ENCODE measurements at regions not wholly inside any gene's neighbourhood (a gene's known extent, or its start where the extent isn't known, plus 50 kb on each side); places are given as distances from the start of the nearest gene placed in this dataset.

DNA sequence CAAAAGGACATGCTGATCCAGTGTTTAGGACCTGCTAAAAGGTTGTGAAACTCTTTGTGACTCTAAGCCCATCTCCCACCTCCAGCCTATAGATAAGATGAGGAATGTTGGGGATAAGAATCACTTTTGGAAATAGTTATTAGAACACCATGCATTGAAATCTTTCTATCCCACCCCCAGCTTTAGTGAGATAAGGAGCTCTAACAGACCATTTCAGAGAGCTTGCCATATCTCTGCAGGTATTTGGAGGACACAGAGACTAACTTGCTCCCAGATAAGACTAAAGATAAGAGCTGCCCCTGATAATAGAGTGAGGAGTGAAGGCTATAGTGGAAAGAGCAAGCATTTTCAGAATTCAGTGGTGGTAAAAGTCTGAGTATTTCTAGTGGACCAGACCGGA is 53.1 kb upstream of the GNB4 start:
- no peak for DNase-seq
- ChIA-PET CTCF (no interaction called here), POLR2A (no interaction called here)
- Histone ChIP-seq H4K20me1 (ENCODE audit: control insufficient read depth, insufficient read depth, low read length, poor library complexity, severe bottlenecking) (no peaks in the 10 kb centered on the region), H2AFZ (ENCODE audit: insufficient read depth, low read depth, low read length, poor library complexity, severe bottlenecking) (no peak overlapping the region), H3K4me2 (replicated peaks; ENCODE audit: low read depth, low read length, poor library complexity, severe bottlenecking) (no peak overlapping the region), H3K9me3 (ENCODE audit: control extremely low read depth in 1 of 3, control insufficient read depth in 2 of 3, insufficient read depth in 1 of 3, low read length in 2 of 3) (no peaks in the 10 kb centered on the region), H3K36me3 (replicated peaks in 1 of 2; ENCODE audit: control extremely low read depth in 1 of 2, control insufficient read depth in 1 of 2, extremely low read depth in 1 of 2, insufficient read depth in 2 of 2, low read length in 1 of 2) (no peaks in the 10 kb centered on the region), H3K4me1 (ENCODE audit: control insufficient read depth in 2 of 2, insufficient read depth in 2 of 2, low read length in 2 of 2) (no peaks in the 10 kb centered on the region), H3K27me3 (replicated peaks in 1 of 4; ENCODE audit: control extremely low read depth in 1 of 4, control insufficient read depth in 3 of 4, insufficient read depth in 4 of 4, low read length in 3 of 4) (no peaks in the 10 kb centered on the region), H3K9ac (ENCODE audit: low read length) (no peak overlapping the region), H3K79me2 (ENCODE audit: control insufficient read depth, insufficient read depth, low read length) (no peaks in the 10 kb centered on the region), H3K27ac (ENCODE audit: low read length in 2 of 2) (no peak overlapping the region), H3K4me3 (ENCODE audit: control extremely low read depth in 1 of 5, extremely low read depth in 1 of 5, insufficient read depth in 1 of 5, low read depth in 2 of 5, low read length in 4 of 5) (no peak overlapping the region)
- 100% methylated on average over 1 of the region's 1 CpG for WGBS (ENCODE audit: insufficient coverage)
- intact Hi-C loops (cut with micrococcal nuclease) = no loop called here
- Mint-ChIP-seq H3K27ac (no peak overlapping the region), H3K4me1 (no peaks in the 10 kb centered on the region), H3K9me3 (ENCODE audit: insufficient read depth) (peaks cover 2% of the 10 kb centered on the region), H3K4me3 (no peak overlapping the region), H3K27me3 (peaks cover 31% of the 10 kb centered on the region)
- no peak for ATAC-seq (ENCODE audit: low read depth)
- TF ChIP-seq EZH2 (IDR thresholded peaks at IDR 0.05; ENCODE audit: borderline replicate concordance, insufficient read depth, low read depth, low read length, poor library complexity, severe bottlenecking) = no peak
- TF ChIP-seq, protein P1, sequence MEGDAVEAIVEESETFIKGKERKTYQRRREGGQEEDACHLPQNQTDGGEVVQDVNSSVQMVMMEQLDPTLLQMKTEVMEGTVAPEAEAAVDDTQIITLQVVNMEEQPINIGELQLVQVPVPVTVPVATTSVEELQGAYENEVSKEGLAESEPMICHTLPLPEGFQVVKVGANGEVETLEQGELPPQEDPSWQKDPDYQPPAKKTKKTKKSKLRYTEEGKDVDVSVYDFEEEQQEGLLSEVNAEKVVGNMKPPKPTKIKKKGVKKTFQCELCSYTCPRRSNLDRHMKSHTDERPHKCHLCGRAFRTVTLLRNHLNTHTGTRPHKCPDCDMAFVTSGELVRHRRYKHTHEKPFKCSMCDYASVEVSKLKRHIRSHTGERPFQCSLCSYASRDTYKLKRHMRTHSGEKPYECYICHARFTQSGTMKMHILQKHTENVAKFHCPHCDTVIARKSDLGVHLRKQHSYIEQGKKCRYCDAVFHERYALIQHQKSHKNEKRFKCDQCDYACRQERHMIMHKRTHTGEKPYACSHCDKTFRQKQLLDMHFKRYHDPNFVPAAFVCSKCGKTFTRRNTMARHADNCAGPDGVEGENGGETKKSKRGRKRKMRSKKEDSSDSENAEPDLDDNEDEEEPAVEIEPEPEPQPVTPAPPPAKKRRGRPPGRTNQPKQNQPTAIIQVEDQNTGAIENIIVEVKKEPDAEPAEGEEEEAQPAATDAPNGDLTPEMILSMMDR (IDR thresholded peaks at IDR 0.05) = no peak

DNA sequence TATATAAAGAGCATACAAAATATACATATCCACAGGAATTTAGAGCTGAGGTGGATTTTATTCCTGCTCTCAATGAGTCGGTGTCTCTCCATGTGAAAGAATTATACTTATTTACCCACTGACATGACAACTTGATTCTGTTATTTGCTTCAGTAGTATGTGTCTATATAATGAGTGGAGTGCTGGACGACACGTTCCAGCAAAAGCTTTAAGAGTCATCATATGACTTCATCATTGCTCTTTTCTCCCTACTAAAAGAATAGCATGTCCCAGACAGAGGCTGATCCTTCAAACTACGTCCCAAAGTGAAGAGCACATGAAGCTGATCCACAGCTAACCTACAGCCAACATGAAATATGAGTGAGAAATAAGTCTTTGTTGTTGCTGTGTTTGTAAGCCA is 54.3 kb upstream of the GNB4 start:
- ATAC-seq (ENCODE audit: low read depth) = no peak
- Histone ChIP-seq H3K27me3 (replicated peaks in 1 of 4; ENCODE audit: control extremely low read depth in 1 of 4, control insufficient read depth in 3 of 4, insufficient read depth in 4 of 4, low read length in 3 of 4) (no peaks in the 10 kb centered on the region), H3K4me3 (ENCODE audit: control extremely low read depth in 1 of 5, extremely low read depth in 1 of 5, insufficient read depth in 1 of 5, low read depth in 2 of 5, low read length in 4 of 5) (no peak overlapping the region), H4K20me1 (ENCODE audit: control insufficient read depth, insufficient read depth, low read length, poor library complexity, severe bottlenecking) (no peaks in the 10 kb centered on the region), H3K79me2 (ENCODE audit: control insufficient read depth, insufficient read depth, low read length) (no peaks in the 10 kb centered on the region), H3K27ac (ENCODE audit: low read length in 2 of 2) (no peak overlapping the region), H3K4me2 (replicated peaks; ENCODE audit: low read depth, low read length, poor library complexity, severe bottlenecking) (no peak overlapping the region), H2AFZ (ENCODE audit: insufficient read depth, low read depth, low read length, poor library complexity, severe bottlenecking) (no peak overlapping the region), H3K36me3 (replicated peaks in 1 of 2; ENCODE audit: control extremely low read depth in 1 of 2, control insufficient read depth in 1 of 2, extremely low read depth in 1 of 2, insufficient read depth in 2 of 2, low read length in 1 of 2) (no peaks in the 10 kb centered on the region), H3K4me1 (ENCODE audit: control insufficient read depth in 2 of 2, insufficient read depth in 2 of 2, low read length in 2 of 2) (no peaks in the 10 kb centered on the region), H3K9ac (ENCODE audit: low read length) (no peak overlapping the region), H3K9me3 (ENCODE audit: control extremely low read depth in 1 of 3, control insufficient read depth in 2 of 3, insufficient read depth in 1 of 3, low read length in 2 of 3) (no peaks in the 10 kb centered on the region)
- no peak overlapping the region for H3K27ac Mint-ChIP-seq
- no peaks in the 10 kb centered on the region for H3K4me1 Mint-ChIP-seq
- intact Hi-C loops (cut with micrococcal nuclease) = no loop called here
- TF ChIP-seq EZH2 (IDR thresholded peaks at IDR 0.05; ENCODE audit: borderline replicate concordance, insufficient read depth, low read depth, low read length, poor library complexity, severe bottlenecking) = no peak
- TF ChIP-seq, protein P1 (IDR thresholded peaks at IDR 0.05) = no peak
- ChIA-PET CTCF (no interaction called here), POLR2A (no interaction called here)
- H3K4me3 Mint-ChIP-seq = no peak overlapping the region
- no CpG with 5 or more reads among the region's 4 CpGs for WGBS (ENCODE audit: insufficient coverage)
- no peak for DNase-seq
- H3K9me3 Mint-ChIP-seq (ENCODE audit: insufficient read depth) = peaks cover 2% of the 10 kb centered on the region
- peaks cover 31% of the 10 kb centered on the region for H3K27me3 Mint-ChIP-seq

Data from B cell (primary cell).